ENCODE measurements at regions not wholly inside any gene's neighbourhood (a gene's known extent, or its start where the extent isn't known, plus 50 kb on each side); places are given as distances from the start of the nearest gene placed in this dataset.

GRCh38 chr7:138238734-138239659 lies 162.7 kb downstream of the AKR1D1 start:
- H3K27ac ChIP-seq, result no peak overlapping the region
- TF ChIP-seq CTCF (IDR thresholded peaks at IDR 0.05), result no peak
- no peaks in the 10 kb centered on the region for H3K36me3 ChIP-seq
- H3K9me3 ChIP-seq, result no peaks in the 10 kb centered on the region
- H3K9ac ChIP-seq (ENCODE audit: low read depth in 2 of 2, low read length in 2 of 2), result no peak overlapping the region
- intact Hi-C loops (cut with DNase I), result no loop called here
- no peak overlapping the region for H3K4me3 ChIP-seq
- no peaks in the 10 kb centered on the region for H3K4me1 ChIP-seq
- DNase-seq, result no peak
- H3K27me3 ChIP-seq, result no peaks in the 10 kb centered on the region

DNA sequence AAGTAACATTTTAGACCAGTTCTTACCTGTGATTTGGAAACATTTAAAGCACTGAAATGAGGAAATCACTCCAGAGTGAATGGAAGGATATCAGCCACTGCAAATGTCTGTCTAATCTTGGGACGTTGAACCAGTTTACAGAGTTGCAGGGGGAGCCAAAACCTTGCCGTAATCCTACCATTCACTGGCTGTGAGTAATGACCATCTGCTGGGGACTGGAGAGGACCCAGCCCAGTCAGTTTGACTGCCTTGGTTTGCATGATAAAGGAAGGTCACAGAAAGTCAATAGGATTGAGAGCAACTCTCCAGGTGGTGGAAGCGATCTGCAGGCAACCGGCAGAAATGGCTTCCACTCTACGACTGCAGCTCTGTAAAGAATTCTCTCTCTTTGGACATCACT lies 167.2 kb downstream of the AKR1D1 start:
- intact Hi-C loops (cut with DNase I), result no loop called here
- H3K4me1 ChIP-seq, result no peaks in the 10 kb centered on the region
- H3K9ac ChIP-seq (ENCODE audit: low read depth in 2 of 2, low read length in 2 of 2), result no peak overlapping the region
- TF ChIP-seq CTCF (IDR thresholded peaks at IDR 0.05), result no peak
- H3K36me3 ChIP-seq, result no peaks in the 10 kb centered on the region
- H3K9me3 ChIP-seq, result no peaks in the 10 kb centered on the region
- H3K27ac ChIP-seq, result no peak overlapping the region
- DNase-seq, result no peak
- no peak overlapping the region for H3K4me3 ChIP-seq
- H3K27me3 ChIP-seq, result no peaks in the 10 kb centered on the region

GRCh38 chr7:138243836-138244235 lies 167.6 kb downstream of the AKR1D1 start:
- Histone ChIP-seq H3K27ac (no peak overlapping the region), H3K27me3 (no peaks in the 10 kb centered on the region), H3K4me1 (no peaks in the 10 kb centered on the region), H3K4me3 (no peak overlapping the region), H3K9ac (ENCODE audit: low read depth in 2 of 2, low read length in 2 of 2) (no peak overlapping the region), H3K9me3 (no peaks in the 10 kb centered on the region), H3K36me3 (no peaks in the 10 kb centered on the region)
- DNase-seq, result no peak
- intact Hi-C loops (cut with DNase I), result no loop called here
- TF ChIP-seq CTCF (IDR thresholded peaks at IDR 0.05), result no peak

DNA sequence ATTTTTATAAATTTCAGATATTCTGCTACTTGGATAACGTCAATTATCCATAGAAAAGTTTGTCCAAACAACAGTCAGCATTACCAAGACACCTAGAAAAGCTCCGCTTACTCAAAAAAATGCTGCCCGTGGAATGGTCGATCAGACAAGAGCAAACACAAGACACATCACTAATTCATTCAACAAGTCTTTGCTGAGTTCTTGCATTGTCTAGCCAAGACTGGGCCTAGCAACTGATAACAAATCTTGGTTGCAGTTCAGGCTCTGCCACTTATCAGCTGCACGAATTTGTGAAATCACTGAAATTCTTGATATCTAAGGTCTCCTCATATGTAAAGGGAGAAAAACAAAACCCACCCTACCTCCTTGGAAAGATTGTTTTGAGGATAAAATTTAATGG lies 168.3 kb downstream of the AKR1D1 start:
- H3K9ac ChIP-seq (ENCODE audit: low read depth in 2 of 2, low read length in 2 of 2), result no peak overlapping the region
- no peaks in the 10 kb centered on the region for H3K4me1 ChIP-seq
- no peak overlapping the region for H3K27ac ChIP-seq
- no peak for TF ChIP-seq CTCF (IDR thresholded peaks at IDR 0.05)
- no peak for DNase-seq
- H3K36me3 ChIP-seq, result no peaks in the 10 kb centered on the region
- no peak overlapping the region for H3K4me3 ChIP-seq
- no peaks in the 10 kb centered on the region for H3K27me3 ChIP-seq
- intact Hi-C loops (cut with DNase I), result no loop called here
- H3K9me3 ChIP-seq, result no peaks in the 10 kb centered on the region

DNA sequence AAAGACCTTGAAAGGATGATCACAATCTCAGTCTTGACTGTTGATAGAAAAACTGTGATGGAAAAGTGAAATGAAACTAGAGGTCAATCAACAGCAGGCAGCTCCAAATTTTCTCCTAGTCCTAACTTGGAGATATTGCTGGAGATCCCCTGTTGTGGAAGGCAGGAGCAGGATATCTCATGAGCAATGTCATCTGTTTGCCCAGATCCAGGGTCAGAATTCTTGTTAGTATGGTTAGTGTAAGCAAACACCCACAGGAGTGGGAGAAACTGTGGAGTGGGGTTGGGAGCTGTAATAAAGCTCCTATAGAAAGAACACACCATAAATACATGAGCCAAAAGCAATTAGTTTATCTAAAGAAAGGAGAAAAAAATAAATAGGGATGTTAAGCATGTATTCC lies 169.0 kb downstream of the AKR1D1 start:
- Histone ChIP-seq H3K9me3 (no peaks in the 10 kb centered on the region), H3K36me3 (no peaks in the 10 kb centered on the region), H3K4me3 (no peak overlapping the region), H3K9ac (ENCODE audit: low read depth in 2 of 2, low read length in 2 of 2) (no peak overlapping the region), H3K4me1 (no peaks in the 10 kb centered on the region), H3K27ac (no peak overlapping the region), H3K27me3 (no peaks in the 10 kb centered on the region)
- DNase-seq, result no peak
- intact Hi-C loops (cut with DNase I), result no loop called here
- no peak for TF ChIP-seq CTCF (IDR thresholded peaks at IDR 0.05)

All from colonic mucosa (tissue), 4 donors.